ENCODE measurements at regions not wholly inside any gene's neighbourhood (a gene's known extent, or its start where the extent isn't known, plus 50 kb on each side); places are given as distances from the start of the nearest gene placed in this dataset.

- H3K36me3 ChIP-seq (replicated peaks in 1 of 2; ENCODE audit: insufficient read depth in 1 of 2, low read depth in 2 of 2) = no peaks in the 10 kb centered on the region
- ATAC-seq = no peak
- H3K4me3 ChIP-seq = no peak overlapping the region
- H3K4me1 ChIP-seq = no peaks in the 10 kb centered on the region
- TF ChIP-seq POLR2A (IDR thresholded peaks at IDR 0.05) = no peak
- no peaks in the 10 kb centered on the region for H3K27me3 ChIP-seq
- H3K9me3 ChIP-seq = no peaks in the 10 kb centered on the region
- intact Hi-C loops (cut with DNase I) = no loop called here
- WGBS, 2 donors = 12 to 29% methylated on average over 2 of the region's 2 CpGs
- no peak for DNase-seq
- H3K27ac ChIP-seq = no peak overlapping the region
These were observed 419.8 kb downstream of the PLK2 start for GRCh38 chr5:58040044-58040443.

GRCh38 chr5:58037899-58038298 is 422.0 kb downstream of the PLK2 start:
- TF ChIP-seq POLR2A (IDR thresholded peaks at IDR 0.05) (no peak), CTCF (IDR thresholded peaks at IDR 0.05) (no peak)
- no peak for ATAC-seq

GRCh38 chr5:58025809-58026208 is 434.1 kb downstream of the PLK2 start:
- Histone ChIP-seq H3K4me1 (no peaks in the 10 kb centered on the region), H3K4me3 (no peak overlapping the region), H3K9me3 (no peaks in the 10 kb centered on the region), H3K27me3 (no peaks in the 10 kb centered on the region), H3K36me3 (replicated peaks in 1 of 2; ENCODE audit: insufficient read depth in 1 of 2, low read depth in 2 of 2) (no peaks in the 10 kb centered on the region), H3K27ac (no peak overlapping the region)
- TF ChIP-seq CTCF (IDR thresholded peaks at IDR 0.05) (no peak), POLR2A (IDR thresholded peaks at IDR 0.05) (no peak)
- ATAC-seq = no peak
- intact Hi-C loops (cut with DNase I) = no loop called here
- no peak for DNase-seq
- WGBS, 2 donors = 100% methylated on average over 1 of the region's 1 CpG

More at GRCh38 chr5:58037899-58038298, 422.0 kb downstream of the PLK2 start:
- WGBS, 2 donors = 89 to 90% methylated on average over 3 of the region's 3 CpGs
- intact Hi-C loops (cut with DNase I) = no loop called here
- Histone ChIP-seq H3K27ac (no peak overlapping the region), H3K36me3 (replicated peaks in 1 of 2; ENCODE audit: insufficient read depth in 1 of 2, low read depth in 2 of 2) (no peaks in the 10 kb centered on the region), H3K4me3 (no peak overlapping the region), H3K4me1 (no peaks in the 10 kb centered on the region), H3K27me3 (no peaks in the 10 kb centered on the region), H3K9me3 (no peaks in the 10 kb centered on the region)
- DNase-seq = no peak

GRCh38 chr5:58024151-58024550 is 435.7 kb downstream of the PLK2 start:
- no peak overlapping the region for H3K27ac ChIP-seq
- WGBS, 2 donors = 0 to 12% methylated on average over 1 of the region's 1 CpG
- no peaks in the 10 kb centered on the region for H3K9me3 ChIP-seq
- no peak for DNase-seq
- no peak overlapping the region for H3K4me3 ChIP-seq
- no peaks in the 10 kb centered on the region for H3K36me3 ChIP-seq (replicated peaks in 1 of 2; ENCODE audit: insufficient read depth in 1 of 2, low read depth in 2 of 2)
- ATAC-seq = no peak
- H3K4me1 ChIP-seq = peaks cover 4% of the 10 kb centered on the region
- no peaks in the 10 kb centered on the region for H3K27me3 ChIP-seq
- intact Hi-C loops (cut with DNase I) = no loop called here
- no peak for TF ChIP-seq POLR2A (IDR thresholded peaks at IDR 0.05)
- no peak for TF ChIP-seq CTCF (IDR thresholded peaks at IDR 0.05)

GRCh38 chr5:58022055-58022454 is 437.8 kb downstream of the PLK2 start:
- Histone ChIP-seq H3K27me3 (no peaks in the 10 kb centered on the region), H3K4me3 (no peak overlapping the region), H3K36me3 (replicated peaks in 1 of 2; ENCODE audit: insufficient read depth in 1 of 2, low read depth in 2 of 2) (no peaks in the 10 kb centered on the region), H3K4me1 (peaks cover 4% of the 10 kb centered on the region), H3K9me3 (no peaks in the 10 kb centered on the region), H3K27ac (no peak overlapping the region)
- intact Hi-C loops (cut with DNase I) = no loop called here
- TF ChIP-seq POLR2A (IDR thresholded peaks at IDR 0.05) (no peak), CTCF (IDR thresholded peaks at IDR 0.05) (no peak)
- no peak for DNase-seq
- 49 to 70% methylated on average over 2 of the region's 2 CpGs for WGBS, 2 donors
- ATAC-seq = peak; percentile 50
